PC-3 (cell line): ENCODE measurements at regions not wholly inside any gene's neighbourhood (a gene's known extent, or its start where the extent isn't known, plus 50 kb on each side); places are given as distances from the start of the nearest gene placed in this dataset.

ENCODE experiments used
- EZH2 ChIP-seq: fragments of 300-600 bp; sonication (generic); IDR thresholded peaks from one replicate; pipeline ENCODE4 v1.6.1; 2017; ENCODE audit warnings: antibody characterized with exemption, mild to moderate bottlenecking, low read length; ENCODE audit not compliant: unreplicated experiment
- EZH2phosphoT487 ChIP-seq: fragments of 300-600 bp; sonication (generic); IDR thresholded peaks from 2 replicates; pipeline ENCODE4 v1.6.1; 2018; ENCODE audit warnings: mild to moderate bottlenecking, antibody characterized with exemption, low read length, borderline replicate concordance

GRCh38 chr4:147194114-147194513 is 248.4 kb upstream of the TTC29 start:
- no peak for TF ChIP-seq EZH2phosphoT487
- no peak for TF ChIP-seq EZH2
